ENCODE measurements at regions not wholly inside any gene's neighbourhood (a gene's known extent, or its start where the extent isn't known, plus 50 kb on each side); places are given as distances from the start of the nearest gene placed in this dataset.

DNA sequence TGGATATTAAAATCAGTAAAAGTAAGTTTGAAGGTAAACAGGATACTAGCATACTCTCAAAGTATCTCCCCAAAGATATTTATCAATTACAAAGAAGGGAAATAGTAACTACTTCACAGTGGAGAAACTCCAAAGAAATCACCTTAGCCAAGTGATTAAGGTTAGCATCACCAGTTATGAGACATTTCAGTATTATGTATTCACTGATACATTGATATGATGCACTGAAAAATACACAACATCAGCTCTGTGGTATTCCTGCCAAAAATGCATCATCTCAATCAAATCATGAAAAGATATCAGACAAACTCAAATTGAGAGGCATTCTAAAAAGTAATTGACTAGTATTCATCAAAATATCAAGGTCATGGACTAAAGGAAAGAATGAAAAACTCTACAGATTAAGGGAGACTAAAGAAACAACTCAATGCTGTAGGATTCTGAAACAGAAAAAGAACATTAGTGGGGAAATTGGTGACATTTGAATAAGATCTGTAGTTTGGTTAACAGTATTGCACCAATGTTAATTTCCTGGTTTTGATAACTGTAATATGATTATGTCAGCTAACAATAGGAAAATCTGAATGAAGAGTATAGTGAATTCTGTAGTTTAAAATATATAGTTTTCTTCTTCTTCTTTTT is 215.4 kb downstream of the UACA start:
- no peak overlapping the region for H3K9ac ChIP-seq (ENCODE audit: insufficient read depth in 1 of 2, low read depth in 2 of 2, low read length in 2 of 2)
- FAIRE-seq = no peak
- ChIA-PET POLR2A (interaction anchor here (0.5 kb wide), 1 partner anchor 106 kb away, joined by 3 read pairs; no protein-coding TSS in a partner anchor), CTCF (ENCODE audit: low intra/inter-chr PET ratio) (no interaction called here)
- no peaks in the 10 kb centered on the region for H3K36me3 ChIP-seq (ENCODE audit: control insufficient read depth, insufficient read depth, low read length)
- no TSS peak for BruUV-seq (replicated peaks)
- H3K9me1 ChIP-seq (ENCODE audit: control insufficient read depth, insufficient read depth, low read length) = no peaks in the 10 kb centered on the region
- no peaks in the 10 kb centered on the region for H3K79me2 ChIP-seq (ENCODE audit: control insufficient read depth, insufficient read depth, low read length)
- no peak for ATAC-seq
- TF ChIP-seq DDX20 (tag; IDR thresholded peaks at IDR 0.05; ENCODE audit: low read depth) (no peak), TEAD2 (tag; IDR thresholded peaks at IDR 0.05) (no peak), NFYB (IDR thresholded peaks at IDR 0.05; ENCODE audit: extremely low read depth, insufficient read length) (no peak), ILK (tag; IDR thresholded peaks at IDR 0.05; ENCODE audit: borderline replicate concordance, low read depth) (no peak), HDGF (IDR thresholded peaks at IDR 0.05) (no peak), MECOM (CRISPR knock-in tag; IDR thresholded peaks at IDR 0.05) (no peak), ZNF311 (CRISPR knock-in tag; IDR thresholded peaks at IDR 0.05) (no peak), TCF7 (IDR thresholded peaks at IDR 0.05; ENCODE audit: borderline replicate concordance) (no peak), ZNF324 (CRISPR knock-in tag; IDR thresholded peaks at IDR 0.05) (no peak), PHB (CRISPR knock-in tag; IDR thresholded peaks at IDR 0.05) (no peak), SP2 (IDR thresholded peaks at IDR 0.05; ENCODE audit: extremely low read depth, low read depth, low read length, poor library complexity, severe bottlenecking) (no peak), EWSR1 (IDR thresholded peaks at IDR 0.05; ENCODE audit: borderline replicate concordance, low read depth, partially characterized antibody) (no peak)
- TF ChIP-seq, protein P1, sequence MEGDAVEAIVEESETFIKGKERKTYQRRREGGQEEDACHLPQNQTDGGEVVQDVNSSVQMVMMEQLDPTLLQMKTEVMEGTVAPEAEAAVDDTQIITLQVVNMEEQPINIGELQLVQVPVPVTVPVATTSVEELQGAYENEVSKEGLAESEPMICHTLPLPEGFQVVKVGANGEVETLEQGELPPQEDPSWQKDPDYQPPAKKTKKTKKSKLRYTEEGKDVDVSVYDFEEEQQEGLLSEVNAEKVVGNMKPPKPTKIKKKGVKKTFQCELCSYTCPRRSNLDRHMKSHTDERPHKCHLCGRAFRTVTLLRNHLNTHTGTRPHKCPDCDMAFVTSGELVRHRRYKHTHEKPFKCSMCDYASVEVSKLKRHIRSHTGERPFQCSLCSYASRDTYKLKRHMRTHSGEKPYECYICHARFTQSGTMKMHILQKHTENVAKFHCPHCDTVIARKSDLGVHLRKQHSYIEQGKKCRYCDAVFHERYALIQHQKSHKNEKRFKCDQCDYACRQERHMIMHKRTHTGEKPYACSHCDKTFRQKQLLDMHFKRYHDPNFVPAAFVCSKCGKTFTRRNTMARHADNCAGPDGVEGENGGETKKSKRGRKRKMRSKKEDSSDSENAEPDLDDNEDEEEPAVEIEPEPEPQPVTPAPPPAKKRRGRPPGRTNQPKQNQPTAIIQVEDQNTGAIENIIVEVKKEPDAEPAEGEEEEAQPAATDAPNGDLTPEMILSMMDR (IDR thresholded peaks at IDR 0.05 in 2 of 3, conservative IDR thresholded peaks at IDR 0.05 in 1 of 3; ENCODE audit: insufficient read depth in 2 of 3, low read depth in 1 of 3, low read length in 3 of 3) = no peak
- in situ Hi-C loops (cut with MboI) = no loop called here
- no peaks in the 10 kb centered on the region for H4K20me1 ChIP-seq (replicated peaks; ENCODE audit: control insufficient read depth, insufficient read depth, low read length)
- no peak overlapping the region for H3K4me3 ChIP-seq
- no peak for DNase-seq (ENCODE audit: extremely low read depth in 1 of 4, low spot score in 3 of 4)
- intact Hi-C loops (cut with micrococcal nuclease) = no loop called here
- H3K9me3 ChIP-seq (replicated peaks; ENCODE audit: control insufficient read depth, insufficient read depth, low read depth, low read length) = no peaks in the 10 kb centered on the region
- H3K27ac ChIP-seq (ENCODE audit: extremely low read depth, low read depth, low read length) = no peak overlapping the region
- no peaks in the 10 kb centered on the region for H3K27me3 ChIP-seq (ENCODE audit: control insufficient read depth in 2 of 2, insufficient read depth in 2 of 2, low read length in 2 of 2)
- no peak overlapping the region for H3K4me2 ChIP-seq (ENCODE audit: insufficient read depth, low read length)
- no peak overlapping the region for H2AFZ ChIP-seq (ENCODE audit: low read depth, low read length)
- H3K4me1 ChIP-seq (replicated peaks in 1 of 2; ENCODE audit: control insufficient read depth in 2 of 2, insufficient read depth in 2 of 2, low read length in 2 of 2) = no peaks in the 10 kb centered on the region
